Stimulated activated CD8-positive, alpha-beta memory T cell treated with anti-CD3 and anti-CD28 coated beads, Interleukin-4, amount 100 ng/mL, for 24 hours (primary cell): ENCODE measurements at regions not wholly inside any gene's neighbourhood (a gene's known extent, or its start where the extent isn't known, plus 50 kb on each side); places are given as distances from the start of the nearest gene placed in this dataset.
A peak's percentile ranks its signal among the peaks of the same experiment; 100 is the strongest.
"Not testable (repeated sequence)": the region's sequence is repeated elsewhere in the genome, so short reads cannot be mapped to it uniquely, and the experiment has no call there.

Experiments
- DNase-seq: peaks from one replicate; pipeline ENCODE4 v3.0.0-alpha.2; 2020; ENCODE audit warnings: low read depth

GRCh38 chr12:9336375-9337011 is 128.3 kb upstream of the PZP start:
- not testable (repeated sequence) for DNase-seq

- no peak for DNase-seq
These were observed 127.7 kb upstream of the PZP start for GRCh38 chr12:9335867-9336266.

GRCh38 chr12:9334964-9335363 is 126.8 kb upstream of the PZP start:
- DNase-seq, result no peak

- DNase-seq, result no peak
These were observed 126.0 kb upstream of the PZP start for GRCh38 chr12:9334041-9334692.

- no peak for DNase-seq
These were observed 125.0 kb upstream of the PZP start for GRCh38 chr12:9333161-9333560.

GRCh38 chr12:9332564-9332963 is 124.4 kb upstream of the PZP start:
- no peak for DNase-seq

- peak; percentile 62 for DNase-seq
These were observed 123.0 kb upstream of the PZP start for GRCh38 chr12:9331218-9331626.

GRCh38 chr12:9329019-9329418 is 120.8 kb upstream of the PZP start:
- no peak for DNase-seq

GRCh38 chr12:9328065-9328464 is 119.9 kb upstream of the PZP start:
- DNase-seq, result no peak

- DNase-seq, result no peak
These were observed 119.1 kb upstream of the PZP start for GRCh38 chr12:9327320-9327719.

- DNase-seq, result not testable (repeated sequence)
These were observed 118.7 kb upstream of the PZP start for GRCh38 chr12:9326849-9327248.

GRCh38 chr12:9326085-9326484 is 117.9 kb upstream of the PZP start:
- DNase-seq, result no peak

- DNase-seq, result no peak
These were observed 117.3 kb upstream of the PZP start for GRCh38 chr12:9325471-9325870.

GRCh38 chr12:9324782-9325181 is 116.6 kb upstream of the PZP start:
- no peak for DNase-seq

GRCh38 chr12:9323144-9323681 is 115.0 kb upstream of the PZP start:
- DNase-seq, result no peak

GRCh38 chr12:9319842-9320173 is 111.6 kb upstream of the PZP start:
- DNase-seq, result no peak

GRCh38 chr12:9319044-9319841 is 111.0 kb upstream of the PZP start:
- DNase-seq, result no peak

GRCh38 chr12:9313479-9313878 is 105.3 kb upstream of the PZP start:
- DNase-seq, result not testable (repeated sequence)

GRCh38 chr12:9312406-9313392 is 104.5 kb upstream of the PZP start:
- not testable (repeated sequence) for DNase-seq

GRCh38 chr12:9311454-9311853 is 103.3 kb upstream of the PZP start:
- DNase-seq, result not testable (repeated sequence)

GRCh38 chr12:9310645-9311044 is 102.5 kb upstream of the PZP start:
- DNase-seq, result not testable (repeated sequence)

GRCh38 chr12:9309749-9310148 is 101.6 kb upstream of the PZP start:
- DNase-seq, result not testable (repeated sequence)
